Body of pancreas (tissue), 4 donors: ENCODE measurements at regions not wholly inside any gene's neighbourhood (a gene's known extent, or its start where the extent isn't known, plus 50 kb on each side); places are given as distances from the start of the nearest gene placed in this dataset.

ENCODE experiments used
- CTCF ChIP-seq, 7 experiments: fragments of 450-650 bp in 4 of 7; fragments of 200-600 bp in 3 of 7; sonication (generic) in 3 of 7; IDR thresholded peaks; one replicate each; pipeline ENCODE4 v1.5.1; 2016 to 2019; ENCODE audit warnings: antibody characterized with exemption in 7 of 7
- POLR2A ChIP-seq, 3 donors: fragments of 450-650 bp; IDR thresholded peaks; one replicate each; pipeline ENCODE4 v1.6.1; 2016; ENCODE audit warnings: antibody characterized with exemption in 3 of 3, mild to moderate bottlenecking in 2 of 3

- TF ChIP-seq CTCF (IDR thresholded peaks at IDR 0.05) (no peak), POLR2A (IDR thresholded peaks at IDR 0.05) (no peak)
These were observed 473.4 kb downstream of the SOX9 start for GRCh38 chr17:72594248-72594647.
